K562 (cell line): ENCODE measurements at regions not wholly inside any gene's neighbourhood (a gene's known extent, or its start where the extent isn't known, plus 50 kb on each side); places are given as distances from the start of the nearest gene placed in this dataset.

Experiments used
- ATAC-seq: fragments of 200-7000 bp; cut with Tn5 transposase; 3 replicates; pipeline ENCODE4 v1.9.1; 2020; ENCODE audit warnings: moderate library complexity
- BruUV-seq: library from RNA; stranded (reverse); fragments of 400-500 nt; replicated peaks from 2 replicates; lab custom pipeline; 2021; lab: Mats Ljungman, UMichigan
- CTCF ChIA-PET: fragments of 300-600 bp; formaldehyde crosslinking; extraction: SDS; loops from one replicate; lab custom pipeline; 2021; ENCODE audit warnings: low intra/inter-chr PET ratio; lab: Yijun Ruan, JAX
- POLR2A ChIA-PET: fragments of 300-600, 350-650 bp; sonication (Branson Sonifier 250); formaldehyde crosslinking; extraction: SDS; loops from one replicate; lab custom pipeline; 2021; ENCODE audit warnings: antibody characterized with exemption, inconsistent platforms; lab: Yijun Ruan, JAX
- DNase-seq, 4 experiments: peaks; one replicate each; pipeline versions ENCODE4 v3.0.0 to v3.0.0-alpha.2; 2011 to 2018; ENCODE audit warnings: low spot score in 3 of 4, mixed read lengths in 3 of 4; ENCODE audit errors: extremely low read depth in 1 of 4
- FAIRE-seq: peaks from 2 replicates; lab custom pipeline; 2011; peaks lifted over from hg19 to GRCh38; lab: Jason Lieb, UNC
- H2AFZ ChIP-seq: 2 replicates; pipeline ENCODE4 v1.6.0; 2011; ENCODE audit warnings: low read depth, low read length, control low read depth, inconsistent platforms
- H3K27ac ChIP-seq: fragments of 200-600 bp; 3 replicates; pipeline ENCODE4 v1.8.0; 2011; ENCODE audit warnings: low read depth, mild to moderate bottlenecking, control low read depth, inconsistent platforms, low read length, moderate library complexity, mixed read lengths; ENCODE audit errors: extremely low read depth
- H3K27me3 ChIP-seq, 2 experiments: fragments of 300-600 bp in 1 of 2; 2 replicates in 1 of 2; 3 replicates in 1 of 2; pipeline versions ENCODE4 v1.6.0 to v1.8.0; 2011; ENCODE audit warnings: inconsistent platforms in 2 of 2, low read length in 2 of 2, mild to moderate bottlenecking in 1 of 2, mixed read lengths in 1 of 2, moderate library complexity in 1 of 2; ENCODE audit not compliant: control insufficient read depth in 2 of 2, insufficient read depth in 2 of 2
- H3K36me3 ChIP-seq: fragments of 300-600 bp; 3 replicates; pipeline ENCODE4 v1.8.0; 2011; ENCODE audit warnings: mild to moderate bottlenecking, low read length, inconsistent platforms; ENCODE audit not compliant: control insufficient read depth, insufficient read depth
- H3K4me1 ChIP-seq, 2 experiments: fragments of 200-600 bp in 1 of 2; replicated peaks in 1 of 2; 2 replicates in 1 of 2; 3 replicates in 1 of 2; pipeline versions ENCODE4 v1.5.1 to v1.8.0; 2011; ENCODE audit warnings: inconsistent platforms in 2 of 2, low read length in 2 of 2, mild to moderate bottlenecking in 1 of 2, mixed read lengths in 1 of 2, moderate library complexity in 1 of 2; ENCODE audit not compliant: control insufficient read depth in 2 of 2, insufficient read depth in 2 of 2
- H3K4me2 ChIP-seq: 2 replicates; pipeline ENCODE4 v1.6.1; 2011; ENCODE audit warnings: low read length, control low read depth, inconsistent platforms, mixed read lengths; ENCODE audit not compliant: insufficient read depth
- H3K4me3 ChIP-seq: fragments of 200-600 bp; sonication (generic), shearing (Covaris generic); 2 replicates; pipeline ENCODE4 v1.5.1; 2016; ENCODE audit warnings: control low read depth, inconsistent platforms
- H3K79me2 ChIP-seq: fragments of 200-600 bp; 3 replicates; pipeline ENCODE4 v1.8.0; 2011; ENCODE audit warnings: low read length, inconsistent platforms; ENCODE audit not compliant: control insufficient read depth, insufficient read depth
- H3K9ac ChIP-seq, 2 experiments: 2 replicates each; pipeline versions ENCODE4 v1.6.0 to v1.6.1; 2011; ENCODE audit warnings: low read depth in 2 of 2, low read length in 2 of 2, control low read depth in 1 of 2, inconsistent platforms in 1 of 2, mild to moderate bottlenecking in 1 of 2, mixed read lengths in 1 of 2; ENCODE audit not compliant: insufficient read depth in 1 of 2
- H3K9me1 ChIP-seq: one replicate; pipeline ENCODE4 v1.6.0; 2011; ENCODE audit warnings: inconsistent platforms, mild to moderate bottlenecking, low read length, moderate library complexity; ENCODE audit not compliant: control insufficient read depth, insufficient read depth
- H3K9me3 ChIP-seq: replicated peaks from 2 replicates; pipeline ENCODE4 v1.5.1; 2011; ENCODE audit warnings: low read depth, low read length, inconsistent platforms; ENCODE audit not compliant: control insufficient read depth, insufficient read depth
- H4K20me1 ChIP-seq: replicated peaks from 2 replicates; pipeline ENCODE4 v1.6.1; 2011; ENCODE audit warnings: low read length, inconsistent platforms, mixed read lengths; ENCODE audit not compliant: control insufficient read depth, insufficient read depth
- ATF6 ChIP-seq: sonication (generic); formaldehyde crosslinking; IDR thresholded peaks from 2 replicates; pipeline ENCODE4 v1.4.0; 2020; ENCODE audit warnings: mild to moderate bottlenecking, missing genetic modification reagents
- CCNT2 ChIP-seq: IDR thresholded peaks from 2 replicates; pipeline ENCODE4 v1.6.1; 2011; ENCODE audit warnings: borderline replicate concordance, low read depth, mild to moderate bottlenecking, moderate library complexity, mixed read lengths, low read length; ENCODE audit not compliant: insufficient read length; ENCODE audit errors: extremely low read depth
- DPF2 ChIP-seq: fragments of 450-650 bp; IDR thresholded peaks from 2 replicates; pipeline ENCODE4 v1.6.1; 2016
- GABPA ChIP-seq: fragments of 200-800 bp; sonication (Bioruptor generic); conservative IDR thresholded peaks from 2 replicates; pipeline ENCODE4 v1.6.1; 2016; ENCODE audit warnings: low read depth, missing genetic modification characterization, missing compliant biosample characterization
- JUND ChIP-seq, 2 experiments: IDR thresholded peaks; 2 replicates in 1 of 2; 3 replicates in 1 of 2; pipeline ENCODE4 v1.6.1; 2011; ENCODE audit warnings: borderline replicate concordance in 2 of 2, low read depth in 2 of 2, low read length in 2 of 2, improper control_type of control experiment in 1 of 2, missing biosample characterization in 1 of 2, missing genetic modification characterization in 1 of 2, missing genetic modification reagents in 1 of 2
- MEF2A ChIP-seq: IDR thresholded peaks from 2 replicates; pipeline ENCODE4 v1.6.1; 2011; ENCODE audit warnings: low read depth, mild to moderate bottlenecking, low read length, moderate library complexity; ENCODE audit not compliant: control insufficient read depth
- PCBP1 ChIP-seq: fragments of 200-400 bp; formaldehyde crosslinking; IDR thresholded peaks from 2 replicates; pipeline ENCODE4 v1.6.1; 2018; ENCODE audit warnings: mild to moderate bottlenecking, low read depth, low read length; ENCODE audit not compliant: poor library complexity, severe bottlenecking
- THAP7 ChIP-seq: fragments of 250-450 bp; sonication (Bioruptor Pico); IDR thresholded peaks from 2 replicates; pipeline ENCODE4 v1.5.0; 2021
- ZNF140 ChIP-seq: fragments of 250-450 bp; sonication (Bioruptor Pico); IDR thresholded peaks from 2 replicates; pipeline ENCODE4 v1.8.0; 2021; ENCODE audit warnings: moderate library complexity, mild to moderate bottlenecking, inconsistent platforms
- WGBS: fragments of 100-300 bp; shearing (Covaris generic); methylation state at CpG from one replicate; pipeline ENCODE4 v1.1.6; 2016; ENCODE audit warnings: low coverage, mixed read lengths; ENCODE audit not compliant: insufficient coverage; ENCODE audit errors: missing lambda C conversion rate; 5-methylcytosine and 5-hydroxymethylcytosine counted together
- in situ Hi-C: fragments of 300-500 bp; cut with MboI; formaldehyde crosslinking; loops from 4 replicates; pipeline ENCODE4 v1.15.0; 2018; ENCODE audit warnings: inconsistent platforms, mixed read lengths
- intact Hi-C: fragments of 100-400 bp; cut with micrococcal nuclease; formaldehyde crosslinking; loops from 2 replicates; pipeline ENCODE4 v1.14.2; 2022
- TF ChIP-seq, protein P1 (sequence below): sonication (generic); formaldehyde crosslinking; IDR thresholded peaks from 2 replicates; pipeline ENCODE4 v1.8.0; 2022; ENCODE audit warnings: missing genetic modification reagents, mild to moderate bottlenecking, borderline replicate concordance

- Histone ChIP-seq H3K27ac (no peak overlapping the region), H3K9me3 (no peaks in the 10 kb centered on the region; the same call in 1 of the 2 replicates), H2AFZ (no peak overlapping the region), H4K20me1 (no peaks in the 10 kb centered on the region), H3K4me3 (no peak overlapping the region), H3K4me2 (no peak overlapping the region), H3K4me1 (peaks cover 8 to 10% of the 10 kb centered on the region in 2 experiments; a peak in 4 of 5 replicates), H3K79me2 (no peaks in the 10 kb centered on the region), H3K27me3 (peaks cover 0 to 6% of the 10 kb centered on the region in 2 experiments; a peak in 2 of 5 replicates), H3K9me1 (no peaks in the 10 kb centered on the region), H3K36me3 (no peaks in the 10 kb centered on the region), H3K9ac (no peak overlapping the region)
- ChIA-PET POLR2A (no interaction called here), CTCF (no interaction called here)
- DNase-seq (no peak), FAIRE-seq (no peak), ATAC-seq (no peak)
- TF ChIP-seq MEF2A (no peak), DPF2 (no peak), JUND (IDR thresholded peaks at IDR 0.05; ENCODE audit: borderline replicate concordance, low read depth, low read length) (no peak), JUND (tag; IDR thresholded peaks at IDR 0.05; ENCODE audit: borderline replicate concordance, low read depth, low read length) (no peak), ATF6 (CRISPR knock-in tag) (no peak), PCBP1 (no peak), CCNT2 (no peak), THAP7 (no peak), GABPA (tag) (no peak), ZNF140 (CRISPR knock-in tag) (no peak)
- TF ChIP-seq, protein P1, sequence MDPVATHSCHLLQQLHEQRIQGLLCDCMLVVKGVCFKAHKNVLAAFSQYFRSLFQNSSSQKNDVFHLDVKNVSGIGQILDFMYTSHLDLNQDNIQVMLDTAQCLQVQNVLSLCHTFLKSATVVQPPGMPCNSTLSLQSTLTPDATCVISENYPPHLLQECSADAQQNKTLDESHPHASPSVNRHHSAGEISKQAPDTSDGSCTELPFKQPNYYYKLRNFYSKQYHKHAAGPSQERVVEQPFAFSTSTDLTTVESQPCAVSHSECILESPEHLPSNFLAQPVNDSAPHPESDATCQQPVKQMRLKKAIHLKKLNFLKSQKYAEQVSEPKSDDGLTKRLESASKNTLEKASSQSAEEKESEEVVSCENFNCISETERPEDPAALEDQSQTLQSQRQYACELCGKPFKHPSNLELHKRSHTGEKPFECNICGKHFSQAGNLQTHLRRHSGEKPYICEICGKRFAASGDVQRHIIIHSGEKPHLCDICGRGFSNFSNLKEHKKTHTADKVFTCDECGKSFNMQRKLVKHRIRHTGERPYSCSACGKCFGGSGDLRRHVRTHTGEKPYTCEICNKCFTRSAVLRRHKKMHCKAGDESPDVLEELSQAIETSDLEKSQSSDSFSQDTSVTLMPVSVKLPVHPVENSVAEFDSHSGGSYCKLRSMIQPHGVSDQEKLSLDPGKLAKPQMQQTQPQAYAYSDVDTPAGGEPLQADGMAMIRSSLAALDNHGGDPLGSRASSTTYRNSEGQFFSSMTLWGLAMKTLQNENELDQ (CRISPR knock-in tag) = no peak
- no TSS peak for BruUV-seq
- in situ Hi-C loops (no loop called here), intact Hi-C loops (no loop called here)
- WGBS = 7% methylated on average over 2 of the region's 5 CpGs
These were observed 206.0 kb upstream of the DIO3 start for GRCh38 chr14:101355284-101355683.
